GM12878 (cell line): ENCODE measurements at regions not wholly inside any gene's neighbourhood (a gene's known extent, or its start where the extent isn't known, plus 50 kb on each side); places are given as distances from the start of the nearest gene placed in this dataset.

Source experiments
- ATAC-seq: fragments of 200-7000 bp; cut with Tn5 transposase; 3 replicates; pipeline ENCODE4 v1.9.1; 2020; ENCODE audit warnings: mild to moderate bottlenecking, moderate library complexity
- BruUV-seq: library from RNA; stranded (reverse); fragments of 400-500 nt; replicated peaks from 2 replicates; lab custom pipeline; 2021; lab: Mats Ljungman, UMichigan
- CTCF ChIA-PET: fragments of 300-600 bp; sonication (Branson Sonifier 250); formaldehyde crosslinking; extraction: SDS; loops from one replicate; lab custom pipeline; 2021; ENCODE audit warnings: inconsistent platforms; lab: Yijun Ruan, JAX
- POLR2A ChIA-PET: fragments of 350-600 bp; formaldehyde crosslinking; extraction: SDS; loops from one replicate; lab custom pipeline; 2021; ENCODE audit warnings: inconsistent platforms; lab: Charles Lee
- RAD21 ChIA-PET: fragments of 300-600 bp; sonication (Branson Sonifier 250); formaldehyde crosslinking; loops from one replicate; lab custom pipeline; 2023; ENCODE audit warnings: antibody characterized with exemption; ENCODE audit not compliant: unreplicated experiment; lab: Charles Lee
- SMC1A ChIA-PET: fragments of 300-600 bp; sonication (Branson Sonifier 250); formaldehyde crosslinking; loops from one replicate; lab custom pipeline; 2023; ENCODE audit not compliant: unreplicated experiment, uncharacterized antibody; lab: Charles Lee
- DNase-seq: peaks from one replicate; pipeline ENCODE4 v3.0.0-alpha.2; 2011; ENCODE audit warnings: low read depth, low spot score
- FAIRE-seq: peaks from 3 replicates; lab custom pipeline; 2011; peaks lifted over from hg19 to GRCh38; lab: Jason Lieb, UNC
- H2AFZ ChIP-seq: 2 replicates; pipeline ENCODE4 v1.6.0; 2011; ENCODE audit warnings: low read depth, low read length, control low read depth; ENCODE audit not compliant: control insufficient read depth
- H3K27ac ChIP-seq: 2 replicates; pipeline ENCODE4 v1.5.1; 2011; ENCODE audit warnings: control low read depth; ENCODE audit not compliant: control insufficient read depth, insufficient read depth
- H3K27me3 ChIP-seq, 2 experiments: replicated peaks in 1 of 2; 2 replicates each; pipeline versions ENCODE4 v1.6.0 to v1.6.1; 2011; ENCODE audit warnings: low read length in 1 of 2; ENCODE audit not compliant: control insufficient read depth in 2 of 2, insufficient read depth in 2 of 2
- H3K36me3 ChIP-seq, 2 experiments: 2 replicates each; pipeline ENCODE4 v1.5.1; 2011; ENCODE audit warnings: low read length in 1 of 2; ENCODE audit not compliant: control insufficient read depth in 2 of 2, insufficient read depth in 2 of 2
- H3K4me1 ChIP-seq: 2 replicates; pipeline ENCODE4 v1.6.1; 2011; ENCODE audit warnings: mild to moderate bottlenecking, low read length, moderate library complexity, mixed read lengths; ENCODE audit not compliant: control insufficient read depth, insufficient read depth
- H3K4me2 ChIP-seq: 2 replicates; pipeline ENCODE4 v1.6.0; 2011; ENCODE audit warnings: control low read depth; ENCODE audit not compliant: control insufficient read depth, insufficient read depth
- H3K4me3 ChIP-seq: fragments of 200-600 bp; sonication (generic); 2 replicates; pipeline ENCODE4 v1.5.1; 2016
- H3K79me2 ChIP-seq: 2 replicates; pipeline ENCODE4 v1.6.0; 2011; ENCODE audit warnings: low read length; ENCODE audit not compliant: control insufficient read depth, insufficient read depth
- H3K9ac ChIP-seq: 2 replicates; pipeline ENCODE4 v1.8.0; 2011; ENCODE audit warnings: low read length, control low read depth, mixed read lengths; ENCODE audit not compliant: control insufficient read depth, insufficient read depth
- H3K9me3 ChIP-seq: replicated peaks from 3 replicates; pipeline ENCODE4 v1.5.1; 2011; ENCODE audit warnings: mild to moderate bottlenecking, low read length; ENCODE audit not compliant: control insufficient read depth, insufficient read depth
- H4K20me1 ChIP-seq: 2 replicates; pipeline ENCODE4 v1.6.0; 2011; ENCODE audit not compliant: control insufficient read depth, insufficient read depth
- ASH2L ChIP-seq: fragments of 300-600, 200-600 bp; sonication (generic); IDR thresholded peaks from 2 replicates; pipeline ENCODE4 v1.6.1; 2017; ENCODE audit warnings: low read depth, mild to moderate bottlenecking, borderline replicate concordance
- CHD2 ChIP-seq: IDR thresholded peaks from 2 replicates; pipeline ENCODE4 v1.6.1; 2011; ENCODE audit warnings: low read depth, low read length, improper control_type of control experiment, borderline replicate concordance
- ESRRA ChIP-seq: IDR thresholded peaks from 2 replicates; pipeline ENCODE4 v1.6.1; 2012; ENCODE audit warnings: mild to moderate bottlenecking, low read length, improper control_type of control experiment
- GABPA ChIP-seq: IDR thresholded peaks from 2 replicates; pipeline ENCODE4 v1.6.1; 2014; ENCODE audit warnings: antibody characterized with exemption, low read depth, mild to moderate bottlenecking, inconsistent platforms
- IRF5 ChIP-seq: fragments of 450-650 bp; IDR thresholded peaks from 2 replicates; pipeline ENCODE4 v1.6.1; 2017; ENCODE audit warnings: borderline replicate concordance
- NR2F1 ChIP-seq: fragments of 450-650 bp; conservative IDR thresholded peaks from 2 replicates; pipeline ENCODE4 v1.6.1; 2017; ENCODE audit warnings: mild to moderate bottlenecking
- NRF1 ChIP-seq: conservative IDR thresholded peaks from 2 replicates; pipeline ENCODE4 v1.6.1; 2011; ENCODE audit warnings: mild to moderate bottlenecking, low read depth, low read length, improper control_type of control experiment
- USF1 ChIP-seq: IDR thresholded peaks from 2 replicates; pipeline ENCODE4 v1.6.1; 2011; ENCODE audit warnings: borderline replicate concordance, low read depth, mild to moderate bottlenecking, moderate library complexity, mixed read lengths, low read length; ENCODE audit not compliant: insufficient read depth; ENCODE audit errors: extremely low read length
- YBX1 ChIP-seq: fragments of 450-650 bp; IDR thresholded peaks from 2 replicates; pipeline ENCODE4 v1.6.1; 2016; ENCODE audit warnings: antibody characterized with exemption
- YY1 ChIP-seq: IDR thresholded peaks from 2 replicates; pipeline ENCODE4 v1.6.1; 2011; ENCODE audit warnings: low read depth, mild to moderate bottlenecking, low read length
- ZNF384 ChIP-seq: IDR thresholded peaks from 2 replicates; pipeline ENCODE4 v1.6.1; 2012; ENCODE audit warnings: low read depth, mild to moderate bottlenecking, low read length, improper control_type of control experiment, borderline replicate concordance
- WGBS: methylation state at CpG from one replicate; pipeline ENCODE4 v1.1.6; 2016; ENCODE audit warnings: low lambda C conversion rate; ENCODE audit not compliant: insufficient replicate concordance, insufficient coverage; ENCODE audit errors: missing lambda C conversion rate; 5-methylcytosine and 5-hydroxymethylcytosine counted together
- in situ Hi-C: fragments of 300-500 bp; cut with MboI; formaldehyde crosslinking; loops from 9 replicates; pipeline ENCODE4 v1.14.3; 2018; ENCODE audit warnings: mixed read lengths
- intact Hi-C: fragments of 100-400 bp; cut with micrococcal nuclease; formaldehyde crosslinking; loops from one replicate; pipeline ENCODE4 v1.14.2; 2022; ENCODE audit not compliant: unreplicated experiment

GRCh38 chr7:85614684-85615083 lies 427.8 kb upstream of the SEMA3D start:
- SMC1A ChIA-PET, result no interaction called here
- Histone ChIP-seq H3K9ac (no peak overlapping the region), H3K4me2 (no peak overlapping the region), H3K27me3 (no peaks in the 10 kb centered on the region), H3K9me3 (no peaks in the 10 kb centered on the region), H3K27ac (no peak overlapping the region), H3K4me3 (no peak overlapping the region), H3K36me3 (no peaks in the 10 kb centered on the region), H3K4me1 (no peaks in the 10 kb centered on the region)
- DNase-seq, result no peak
- no peak for ATAC-seq
- no peak for FAIRE-seq
- POLR2A ChIA-PET, result interaction anchor here (0.6 kb wide), 1 partner anchor 8 kb away, joined by 3 read pairs; no protein-coding TSS in a partner anchor
- CTCF ChIA-PET, result no interaction called here
- no TSS peak for BruUV-seq
- in situ Hi-C loops (no loop called here), intact Hi-C loops (no loop called here)
- 44% methylated on average over 5 of the region's 5 CpGs for WGBS
- no peak for TF ChIP-seq GABPA
- no peak for TF ChIP-seq YBX1
- TF ChIP-seq, all 136 proteins: peak for 0
- H4K20me1 ChIP-seq, result no peaks in the 10 kb centered on the region
- RAD21 ChIA-PET, result no interaction called here
- no peak overlapping the region for H2AFZ ChIP-seq
- H3K79me2 ChIP-seq, result no peaks in the 10 kb centered on the region

- Histone ChIP-seq H3K4me1 (no peaks in the 10 kb centered on the region), H3K79me2 (no peaks in the 10 kb centered on the region), H4K20me1 (no peaks in the 10 kb centered on the region), H3K9ac (no peak overlapping the region), H3K4me3 (no peak overlapping the region), H3K4me2 (no peak overlapping the region), H3K36me3 (no peaks in the 10 kb centered on the region), H2AFZ (no peak overlapping the region), H3K27me3 (no peaks in the 10 kb centered on the region), H3K27ac (no peak overlapping the region), H3K9me3 (no peaks in the 10 kb centered on the region)
- in situ Hi-C loops, result no loop called here
- RAD21 ChIA-PET, result no interaction called here
- FAIRE-seq, result no peak
- intact Hi-C loops, result no loop called here
- CTCF ChIA-PET, result no interaction called here
- BruUV-seq, result no TSS peak
- DNase-seq, result no peak
- POLR2A ChIA-PET, result no interaction called here
- SMC1A ChIA-PET, result interaction anchor here (0.6 kb wide), 1 partner anchor 509 kb away, joined by 3 read pairs; no protein-coding TSS in a partner anchor
- TF ChIP-seq YY1, result no peak
- no peak for TF ChIP-seq ZNF384
- no peak for TF ChIP-seq CHD2
- TF ChIP-seq NRF1, result no peak
- no peak for TF ChIP-seq ESRRA
- TF ChIP-seq IRF5, result no peak
- TF ChIP-seq ASH2L, result no peak
- no peak for TF ChIP-seq NR2F1
- TF ChIP-seq USF1, result no peak
- ATAC-seq, result no peak
These were observed 425.7 kb upstream of the SEMA3D start for GRCh38 chr7:85612514-85612913.
